ENCODE measurements at regions not wholly inside any gene's neighbourhood (a gene's known extent, or its start where the extent isn't known, plus 50 kb on each side); places are given as distances from the start of the nearest gene placed in this dataset.

DNA sequence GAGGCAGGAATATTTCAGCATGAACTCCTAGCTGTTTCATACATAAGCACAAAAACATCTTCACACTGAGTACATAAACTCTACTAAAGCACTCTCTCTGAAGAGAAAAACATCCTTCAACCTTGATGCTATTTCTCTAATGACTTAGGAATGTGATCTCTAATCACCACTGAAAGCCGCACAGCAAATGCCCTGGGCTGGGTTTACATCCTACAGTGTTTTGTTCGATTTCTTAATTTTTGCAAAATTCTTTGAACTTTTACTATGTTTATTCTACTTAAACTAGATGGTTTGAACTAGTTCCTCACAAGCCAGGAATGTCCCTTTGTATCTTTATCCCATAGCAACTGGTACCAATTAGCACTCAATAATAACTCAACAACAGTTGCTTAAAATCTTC is 130.9 kb upstream of the ABI3BP start:
- Histone ChIP-seq H3K9ac (replicated peaks; ENCODE audit: extremely low read depth, insufficient read depth, low read length) (no peak overlapping the region), H3K36me3 (ENCODE audit: control insufficient read depth in 2 of 2, extremely low read depth in 1 of 2, insufficient read depth in 2 of 2, low read length in 2 of 2) (no peaks in the 10 kb centered on the region), H3K4me1 (ENCODE audit: control insufficient read depth, extremely low read depth, insufficient read depth, low read length) (peaks cover 11% of the 10 kb centered on the region), H3K9me1 (replicated peaks; ENCODE audit: control insufficient read depth, extremely low read depth, insufficient read depth, low read length) (no peaks in the 10 kb centered on the region), H3K27ac (ENCODE audit: insufficient read depth, low read depth, low read length) (no peak overlapping the region), H4K20me1 (replicated peaks; ENCODE audit: control insufficient read depth, extremely low read depth, insufficient read depth, low read length) (no peaks in the 10 kb centered on the region), H3K4me3 (replicated peaks in 1 of 3; ENCODE audit: insufficient read depth in 1 of 3, low read depth in 1 of 3, low read length in 3 of 3) (no peak overlapping the region), H3K27me3 (ENCODE audit: control insufficient read depth in 2 of 2, insufficient read depth in 2 of 2, low read length in 2 of 2) (no peaks in the 10 kb centered on the region), H2AFZ (ENCODE audit: low read depth, low read length) (no peak overlapping the region), H3K9me3 (replicated peaks; ENCODE audit: control insufficient read depth, insufficient read depth, low read length) (no peaks in the 10 kb centered on the region), H3K79me2 (ENCODE audit: control insufficient read depth, insufficient read depth, low read length) (no peaks in the 10 kb centered on the region), H3K4me2 (ENCODE audit: insufficient read depth, low read length) (no peak overlapping the region)
- ChIA-PET POLR2A (no interaction called here), CTCF (interaction anchor here (1.0 kb wide), 1 partner anchor 29 kb away, joined by 3 read pairs; no protein-coding TSS in a partner anchor)
- no TSS peak for BruUV-seq (replicated peaks)
- dilution Hi-C loops (cut with MboI; ENCODE audit: extremely low pct_ligation_motif_present, low sequenced_read_pairs), result no loop called here
- DNase-seq (ENCODE audit: low read depth, low spot score), result no peak
- FAIRE-seq, result no peak
- intact Hi-C loops (cut with micrococcal nuclease), result no loop called here
- TF ChIP-seq GATA2 (IDR thresholded peaks at IDR 0.05; ENCODE audit: insufficient read depth, insufficient read length, low read depth, low read length), result no peak
- no peak for TF ChIP-seq POLR2AphosphoS5 (IDR thresholded peaks at IDR 0.05; ENCODE audit: insufficient read depth, low read depth, low read length)
- TF ChIP-seq, protein P1, sequence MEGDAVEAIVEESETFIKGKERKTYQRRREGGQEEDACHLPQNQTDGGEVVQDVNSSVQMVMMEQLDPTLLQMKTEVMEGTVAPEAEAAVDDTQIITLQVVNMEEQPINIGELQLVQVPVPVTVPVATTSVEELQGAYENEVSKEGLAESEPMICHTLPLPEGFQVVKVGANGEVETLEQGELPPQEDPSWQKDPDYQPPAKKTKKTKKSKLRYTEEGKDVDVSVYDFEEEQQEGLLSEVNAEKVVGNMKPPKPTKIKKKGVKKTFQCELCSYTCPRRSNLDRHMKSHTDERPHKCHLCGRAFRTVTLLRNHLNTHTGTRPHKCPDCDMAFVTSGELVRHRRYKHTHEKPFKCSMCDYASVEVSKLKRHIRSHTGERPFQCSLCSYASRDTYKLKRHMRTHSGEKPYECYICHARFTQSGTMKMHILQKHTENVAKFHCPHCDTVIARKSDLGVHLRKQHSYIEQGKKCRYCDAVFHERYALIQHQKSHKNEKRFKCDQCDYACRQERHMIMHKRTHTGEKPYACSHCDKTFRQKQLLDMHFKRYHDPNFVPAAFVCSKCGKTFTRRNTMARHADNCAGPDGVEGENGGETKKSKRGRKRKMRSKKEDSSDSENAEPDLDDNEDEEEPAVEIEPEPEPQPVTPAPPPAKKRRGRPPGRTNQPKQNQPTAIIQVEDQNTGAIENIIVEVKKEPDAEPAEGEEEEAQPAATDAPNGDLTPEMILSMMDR (IDR thresholded peaks at IDR 0.05; ENCODE audit: extremely low read depth in 1 of 2, insufficient read depth in 1 of 2, low read depth in 1 of 2, low read length in 2 of 2), result no peak
- TF ChIP-seq EZH2 (IDR thresholded peaks at IDR 0.05; ENCODE audit: borderline replicate concordance, low read depth, low read length, severe bottlenecking), result no peak
- TF ChIP-seq POLR2A (IDR thresholded peaks at IDR 0.05; ENCODE audit: low read depth, low read length), result no peak
- TF ChIP-seq, protein P2, sequence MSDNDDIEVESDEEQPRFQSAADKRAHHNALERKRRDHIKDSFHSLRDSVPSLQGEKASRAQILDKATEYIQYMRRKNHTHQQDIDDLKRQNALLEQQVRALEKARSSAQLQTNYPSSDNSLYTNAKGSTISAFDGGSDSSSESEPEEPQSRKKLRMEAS (IDR thresholded peaks at IDR 0.05; ENCODE audit: insufficient read depth, insufficient read length), result no peak
- no peak for TF ChIP-seq MYC (IDR thresholded peaks at IDR 0.05; ENCODE audit: low read depth, low read length)
- TF ChIP-seq FOS (IDR thresholded peaks at IDR 0.05; ENCODE audit: borderline replicate concordance, insufficient read depth, low read length), result no peak
- TF ChIP-seq JUN (IDR thresholded peaks at IDR 0.05; ENCODE audit: borderline replicate concordance, insufficient read depth, insufficient read length, low read depth), result no peak
